AG09309 (cell line): ENCODE measurements at regions not wholly inside any gene's neighbourhood (a gene's known extent, or its start where the extent isn't known, plus 50 kb on each side); places are given as distances from the start of the nearest gene placed in this dataset.

Source experiments
- DNase-seq: peaks from one replicate; pipeline ENCODE4 v3.0.0-alpha.2; 2010; ENCODE audit warnings: low read depth
- H3K4me3 ChIP-seq: 2 replicates; pipeline ENCODE4 v1.5.1; 2011; ENCODE audit warnings: mild to moderate bottlenecking, low read depth, low read length, moderate library complexity; ENCODE audit not compliant: control insufficient read depth
- TF ChIP-seq, protein P1 (sequence below): IDR thresholded peaks from 2 replicates; pipeline ENCODE4 v1.5.1; 2011; ENCODE audit warnings: mild to moderate bottlenecking, low read depth, low read length, inconsistent platforms; ENCODE audit not compliant: insufficient read depth, control insufficient read depth; ENCODE audit errors: missing control alignments

DNA sequence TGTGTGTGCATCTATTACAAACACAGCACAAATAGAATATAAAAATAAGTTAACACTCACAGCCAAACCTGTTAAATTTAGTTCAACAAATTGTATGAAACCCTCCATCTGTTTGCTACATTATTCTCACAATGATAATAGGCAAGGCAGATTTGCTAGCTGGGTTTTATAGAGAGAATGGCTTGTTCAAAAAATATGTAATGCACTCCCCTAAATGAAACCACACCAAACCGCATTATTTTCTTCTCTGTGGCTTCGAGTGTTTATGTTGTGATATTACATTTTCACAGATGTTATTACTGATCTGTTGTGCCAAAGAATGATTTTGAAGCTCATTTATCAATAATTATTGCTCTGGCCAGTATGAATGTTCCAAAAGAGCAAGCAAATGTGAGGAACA is 92.9 kb downstream of the SPATA31D1 start:
- TF ChIP-seq, protein P1, sequence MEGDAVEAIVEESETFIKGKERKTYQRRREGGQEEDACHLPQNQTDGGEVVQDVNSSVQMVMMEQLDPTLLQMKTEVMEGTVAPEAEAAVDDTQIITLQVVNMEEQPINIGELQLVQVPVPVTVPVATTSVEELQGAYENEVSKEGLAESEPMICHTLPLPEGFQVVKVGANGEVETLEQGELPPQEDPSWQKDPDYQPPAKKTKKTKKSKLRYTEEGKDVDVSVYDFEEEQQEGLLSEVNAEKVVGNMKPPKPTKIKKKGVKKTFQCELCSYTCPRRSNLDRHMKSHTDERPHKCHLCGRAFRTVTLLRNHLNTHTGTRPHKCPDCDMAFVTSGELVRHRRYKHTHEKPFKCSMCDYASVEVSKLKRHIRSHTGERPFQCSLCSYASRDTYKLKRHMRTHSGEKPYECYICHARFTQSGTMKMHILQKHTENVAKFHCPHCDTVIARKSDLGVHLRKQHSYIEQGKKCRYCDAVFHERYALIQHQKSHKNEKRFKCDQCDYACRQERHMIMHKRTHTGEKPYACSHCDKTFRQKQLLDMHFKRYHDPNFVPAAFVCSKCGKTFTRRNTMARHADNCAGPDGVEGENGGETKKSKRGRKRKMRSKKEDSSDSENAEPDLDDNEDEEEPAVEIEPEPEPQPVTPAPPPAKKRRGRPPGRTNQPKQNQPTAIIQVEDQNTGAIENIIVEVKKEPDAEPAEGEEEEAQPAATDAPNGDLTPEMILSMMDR: no peak
- no peak overlapping the region for H3K4me3 ChIP-seq
- no peak for DNase-seq

DNA sequence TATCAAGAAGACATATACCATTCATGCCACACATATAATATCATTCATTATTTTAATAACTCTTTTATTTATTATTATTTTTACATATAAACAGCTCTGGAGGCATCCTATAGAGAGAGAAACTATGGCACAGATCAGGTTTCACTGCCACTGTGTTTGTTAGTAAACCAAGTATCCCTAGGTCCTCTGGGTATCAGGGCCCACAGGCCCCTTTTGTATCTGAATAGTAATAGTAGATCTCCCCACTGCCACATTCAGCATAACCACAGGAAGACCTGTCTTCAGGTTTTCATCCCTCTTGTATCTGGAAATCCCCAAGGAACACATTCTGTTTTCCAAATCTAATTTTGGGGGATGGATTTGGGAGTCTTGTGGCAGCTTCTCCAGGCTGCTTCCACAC is 94.0 kb downstream of the SPATA31D1 start:
- TF ChIP-seq, protein P1: no peak
- H3K4me3 ChIP-seq: no peak overlapping the region
- no peak for DNase-seq

DNA sequence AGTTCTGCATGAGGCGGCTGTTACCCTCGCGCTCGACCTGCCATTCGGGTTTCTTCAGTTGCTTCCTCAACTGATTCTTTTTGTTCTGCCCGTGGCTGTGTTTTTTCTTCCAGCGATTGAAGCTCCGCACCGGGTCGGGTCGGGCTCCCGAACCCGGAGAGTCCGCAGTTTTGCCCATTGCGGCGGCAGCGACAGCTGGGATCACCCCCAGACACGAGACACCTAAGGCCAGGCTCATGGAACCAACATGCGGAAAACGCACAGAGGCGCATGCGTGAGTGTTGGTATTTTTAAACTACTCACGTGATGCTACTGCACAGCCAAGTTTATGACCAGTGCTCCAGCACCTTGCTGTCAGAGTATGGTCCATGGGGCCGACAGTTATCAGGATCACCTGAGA is 100.0 kb downstream of the SPATA31D1 start:
- DNase-seq: no peak
- no peak overlapping the region for H3K4me3 ChIP-seq
- TF ChIP-seq, protein P1: no peak

DNA sequence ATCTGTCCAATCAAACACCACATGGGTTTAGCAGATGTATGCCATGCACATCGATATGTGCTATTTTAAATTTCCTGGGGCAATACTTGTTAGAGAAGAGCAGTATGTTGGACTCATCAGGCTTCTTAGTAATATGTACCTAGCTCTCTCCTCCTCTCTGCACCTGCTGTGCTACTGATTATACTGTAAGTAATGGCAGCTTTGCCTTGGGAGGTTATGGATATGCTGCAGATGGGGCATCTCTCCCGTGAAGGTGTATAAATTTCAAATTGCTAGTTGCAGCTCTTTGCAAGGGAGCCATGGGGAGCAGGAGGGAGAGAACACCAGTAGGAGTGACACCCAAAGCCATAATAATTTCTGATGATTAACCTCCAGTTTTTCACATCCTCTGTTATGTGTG is 101.5 kb downstream of the SPATA31D1 start:
- TF ChIP-seq, protein P1: no peak
- no peak for DNase-seq

DNA sequence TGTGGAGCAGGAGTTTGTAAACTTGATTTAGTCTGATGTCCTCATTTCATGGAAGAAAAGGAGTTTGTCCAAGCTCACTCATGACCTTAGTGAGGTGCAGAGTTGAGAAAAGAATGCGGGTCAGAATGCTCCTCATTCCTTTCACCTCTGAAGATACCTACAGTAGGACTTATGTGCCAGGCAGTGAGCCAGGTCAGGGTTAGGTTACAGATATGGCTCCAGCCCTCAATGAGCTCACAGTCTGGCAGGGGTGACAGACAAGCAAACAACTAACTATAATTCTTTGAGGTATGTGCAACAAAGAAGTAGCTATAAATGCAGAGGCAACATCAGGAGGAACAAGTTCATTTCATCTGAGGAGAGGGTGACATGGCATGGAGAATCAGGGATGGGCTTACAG is 102.5 kb downstream of the SPATA31D1 start:
- H3K4me3 ChIP-seq: no peak overlapping the region
- DNase-seq: no peak
- TF ChIP-seq, protein P1: no peak

More for the DNA sequence above, 101.5 kb downstream of the SPATA31D1 start:
- no peak overlapping the region for H3K4me3 ChIP-seq

DNA sequence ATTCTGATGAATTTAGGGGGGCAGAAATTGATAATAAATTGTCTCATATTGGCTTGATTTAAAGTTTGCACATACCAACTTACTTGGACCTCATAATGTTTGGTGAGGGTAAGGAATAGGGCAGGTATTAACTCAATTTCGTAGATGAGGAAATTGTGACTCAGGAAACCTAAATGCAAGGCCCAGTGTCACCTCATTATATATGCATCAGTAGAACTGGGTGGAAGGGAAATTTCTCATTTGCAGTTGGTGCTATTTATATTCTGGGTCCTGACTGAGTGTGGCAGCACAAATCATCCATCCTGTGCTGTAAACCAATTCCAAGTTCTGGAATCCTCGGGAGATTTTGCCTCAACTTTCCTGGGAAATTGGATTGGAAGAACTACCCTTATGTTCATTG is 103.0 kb downstream of the SPATA31D1 start:
- H3K4me3 ChIP-seq: no peak overlapping the region

More for the DNA sequence above, 103.0 kb downstream of the SPATA31D1 start:
- TF ChIP-seq, protein P1: no peak
- DNase-seq: no peak
